GM18867 (cell line): ENCODE measurements at regions not wholly inside any gene's neighbourhood (a gene's known extent, or its start where the extent isn't known, plus 50 kb on each side); places are given as distances from the start of the nearest gene placed in this dataset.

Experiments
- ATAC-seq: cut with Tn5 transposase; IDR thresholded peaks from one replicate; pipeline ENCODE4 v1.9.1; 2021; ENCODE audit warnings: mild to moderate bottlenecking, moderate library complexity; ENCODE audit not compliant: unreplicated experiment

- ATAC-seq: no peak
Measured at GRCh38 chr10:111493024-111493625, 416.3 kb downstream of the ADRA2A start.

DNA sequence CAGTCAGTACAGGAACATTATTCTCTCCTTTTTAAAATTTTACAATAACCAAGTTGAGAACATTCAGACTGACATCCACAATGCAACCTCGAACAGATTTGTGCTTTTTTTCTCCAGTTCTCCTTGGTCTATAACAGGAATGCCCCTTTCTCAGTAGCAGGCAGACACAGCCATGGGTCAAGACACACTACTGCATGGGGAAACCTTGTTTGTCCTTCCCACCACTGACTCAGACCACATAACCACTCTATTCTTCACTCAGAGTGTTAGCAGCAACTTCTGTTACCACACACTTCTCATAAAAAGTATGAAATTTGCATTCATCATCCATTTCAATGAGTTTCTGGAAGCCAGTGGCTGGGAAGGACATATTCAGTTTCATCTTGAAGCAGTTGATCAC is 421.7 kb downstream of the ADRA2A start:
- no peak for ATAC-seq

DNA sequence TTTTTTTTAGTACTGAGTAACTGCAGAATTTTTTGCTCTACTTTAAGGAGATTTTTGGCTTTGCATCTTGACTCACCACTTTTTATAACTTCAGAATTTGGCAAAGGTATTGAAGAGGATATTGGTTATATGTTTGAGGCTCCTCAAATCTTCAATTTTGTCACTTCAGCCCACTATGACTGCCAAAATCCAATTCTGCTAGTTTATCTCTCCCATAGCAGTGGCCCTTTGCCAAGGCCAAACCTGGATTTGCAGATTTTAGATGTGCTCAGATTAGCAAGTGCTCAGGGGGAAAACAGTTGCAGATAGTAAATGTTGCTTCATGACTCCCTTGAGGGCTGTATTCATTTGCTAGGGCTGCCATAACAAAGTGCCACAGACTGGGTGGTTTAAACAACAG is 427.5 kb downstream of the ADRA2A start:
- ATAC-seq: no peak

DNA sequence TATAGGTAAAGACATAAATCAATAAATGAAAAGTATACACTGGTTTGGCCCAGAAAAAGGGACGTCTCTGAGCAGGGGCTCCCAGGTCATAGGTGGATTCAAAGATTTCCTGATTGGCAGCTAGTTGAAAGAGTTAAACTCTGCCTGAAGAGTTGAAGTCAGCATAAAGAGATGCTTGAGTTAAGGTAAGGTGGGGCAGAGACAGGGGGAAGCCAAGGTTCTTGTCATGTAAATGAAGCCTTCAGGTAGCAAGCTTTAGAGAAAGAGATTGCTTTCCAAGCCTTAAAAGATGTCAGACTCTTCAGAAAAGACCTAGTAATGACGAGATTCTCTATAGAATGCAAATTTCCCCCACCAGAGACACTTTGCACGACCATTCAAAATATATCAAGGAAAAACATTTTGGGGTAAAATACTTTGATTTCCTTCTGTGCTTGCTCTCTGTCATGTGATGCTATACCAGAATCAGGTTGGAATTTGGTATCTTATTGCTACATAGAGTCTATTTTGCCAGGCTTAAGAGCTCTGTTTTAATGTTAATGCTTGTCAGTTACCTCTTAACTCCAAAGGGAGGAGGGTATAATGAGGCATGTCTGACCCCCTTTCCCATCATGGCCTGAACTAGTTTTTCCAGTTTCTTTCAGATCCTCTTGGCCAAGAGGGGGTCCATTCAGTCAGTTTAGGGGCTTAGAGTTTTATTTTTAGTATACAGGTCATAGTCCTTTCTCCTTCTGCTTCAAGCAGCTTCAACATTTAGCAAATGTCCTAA is 429.6 kb downstream of the ADRA2A start:
- no peak for ATAC-seq

DNA sequence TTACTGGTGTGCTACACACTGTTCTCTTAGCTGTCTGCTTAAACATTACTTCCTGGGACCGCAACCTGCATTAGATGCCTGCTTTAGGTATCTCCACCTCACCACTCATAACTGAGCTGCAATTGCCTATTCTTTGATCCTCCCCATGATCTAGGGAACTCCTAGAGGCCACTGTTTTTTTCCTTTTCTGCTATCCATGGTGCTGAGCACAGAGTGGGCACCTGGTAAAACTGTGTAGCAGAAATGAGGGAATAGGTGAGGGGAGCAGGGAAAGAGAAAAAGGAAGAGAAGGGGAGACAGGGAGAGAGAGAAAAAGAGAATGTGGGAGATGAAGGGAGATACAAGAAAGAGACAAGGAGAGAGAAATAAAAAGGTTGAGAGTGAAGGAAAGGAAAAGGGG is 434.9 kb downstream of the ADRA2A start:
- no peak for ATAC-seq

DNA sequence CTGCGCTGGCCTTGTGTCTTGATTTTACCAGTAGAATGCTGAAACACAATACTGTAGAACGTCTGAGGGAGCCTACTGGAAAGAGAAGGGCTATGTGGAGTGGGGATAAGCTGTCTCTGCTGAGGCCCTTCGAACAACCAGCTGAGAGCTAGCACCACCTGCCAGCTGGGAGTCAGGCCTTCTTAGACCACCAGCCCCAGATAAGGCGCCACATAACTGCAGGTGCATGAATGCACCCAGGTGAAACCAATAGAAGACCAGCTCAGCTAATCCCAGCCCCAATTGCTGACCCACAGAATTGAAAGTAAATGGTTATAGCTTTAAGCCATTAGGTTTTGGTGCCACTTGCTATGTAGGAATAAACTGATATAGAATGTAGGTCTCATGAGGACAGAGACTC is 438.4 kb downstream of the ADRA2A start:
- ATAC-seq: no peak

DNA sequence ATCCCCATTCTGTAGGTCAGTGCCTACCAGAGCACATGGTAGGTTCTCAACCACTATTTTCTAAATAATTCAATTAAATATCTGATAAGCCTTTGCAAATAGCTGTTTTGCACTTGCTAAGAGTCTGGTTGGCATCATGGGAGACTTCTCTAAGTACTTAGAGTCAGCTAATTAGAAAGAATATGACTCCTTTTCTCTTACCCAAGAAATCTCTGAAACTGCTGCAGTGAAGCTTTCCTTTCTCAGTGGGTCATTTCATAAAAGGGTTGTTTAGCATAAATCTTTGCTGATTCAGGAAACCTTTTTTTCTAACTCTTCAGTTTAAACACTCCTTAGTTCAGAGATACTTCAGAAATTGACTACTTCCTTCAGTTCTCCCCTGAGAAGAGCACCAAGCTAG is 438.9 kb downstream of the ADRA2A start:
- ATAC-seq: peak; percentile 30

DNA sequence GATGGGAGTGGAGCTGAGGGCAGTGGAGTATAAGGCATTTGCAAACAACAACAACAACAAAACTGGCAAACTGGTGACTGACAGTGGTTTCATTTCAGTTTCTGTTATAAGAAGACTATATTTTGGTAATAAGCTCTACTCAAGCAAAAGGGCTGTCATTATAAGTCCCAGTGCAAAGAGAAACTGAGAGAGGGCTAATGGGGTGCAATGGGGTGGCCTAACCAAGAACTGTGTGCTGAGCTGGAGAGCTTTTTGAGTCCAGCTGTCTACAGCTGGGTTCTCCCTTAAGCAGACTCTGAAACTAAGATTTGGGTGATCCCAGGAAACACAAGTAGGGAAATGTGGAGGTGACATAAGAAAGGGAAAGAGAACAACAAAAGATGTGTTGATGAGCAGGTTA is 439.3 kb downstream of the ADRA2A start:
- ATAC-seq: peak; percentile 81

DNA sequence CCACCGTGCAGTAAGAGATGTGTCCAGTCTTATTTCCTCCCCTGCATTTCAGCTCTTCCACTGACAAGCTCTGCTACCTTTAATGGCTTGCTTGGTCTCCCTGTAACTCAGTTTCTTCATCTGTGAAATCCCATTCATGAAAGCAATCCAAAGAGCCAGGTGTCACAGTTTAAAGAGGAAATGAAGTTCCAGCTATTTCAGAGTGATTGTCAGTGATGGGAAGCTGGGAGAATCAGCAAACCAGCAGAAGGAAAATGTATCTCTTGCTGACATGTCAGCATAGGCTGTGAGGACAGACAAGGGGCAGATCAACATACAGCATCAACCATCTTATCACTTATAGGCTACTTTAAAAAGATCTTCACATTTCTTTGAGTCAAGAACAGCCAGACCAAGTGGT is 445.3 kb downstream of the ADRA2A start:
- ATAC-seq: no peak

DNA sequence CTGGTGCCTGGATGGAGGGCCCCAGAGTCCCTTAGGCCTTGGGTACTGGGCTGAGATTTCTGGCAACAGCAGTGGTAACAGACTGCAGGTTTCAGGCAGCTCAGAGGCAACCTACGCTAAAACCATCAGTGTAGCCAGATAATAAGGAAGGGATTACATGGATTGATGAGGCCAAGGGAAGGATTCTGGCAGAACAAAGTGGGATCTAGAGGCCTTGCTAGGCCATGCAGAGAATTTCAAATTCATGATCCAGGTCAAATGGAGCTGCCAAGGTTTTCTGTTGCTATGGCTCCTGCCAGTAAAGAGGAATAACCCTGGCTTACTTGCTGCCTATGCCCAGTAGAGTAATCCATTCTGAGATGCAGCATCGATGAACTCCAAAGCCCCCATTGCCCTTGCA is 445.7 kb downstream of the ADRA2A start:
- no peak for ATAC-seq

GRCh38 chr10:111523016-111523415 is 446.2 kb downstream of the ADRA2A start:
- no peak for ATAC-seq

- no peak for ATAC-seq
Measured at GRCh38 chr10:111524134-111524533, 447.3 kb downstream of the ADRA2A start.

- ATAC-seq: no peak
Measured at GRCh38 chr10:111525696-111526095, 448.9 kb downstream of the ADRA2A start.

- ATAC-seq: no peak
Measured at GRCh38 chr10:111531690-111532089, 454.9 kb downstream of the ADRA2A start.

- no peak for ATAC-seq
Measured at GRCh38 chr10:111532139-111532538, 455.3 kb downstream of the ADRA2A start.

DNA sequence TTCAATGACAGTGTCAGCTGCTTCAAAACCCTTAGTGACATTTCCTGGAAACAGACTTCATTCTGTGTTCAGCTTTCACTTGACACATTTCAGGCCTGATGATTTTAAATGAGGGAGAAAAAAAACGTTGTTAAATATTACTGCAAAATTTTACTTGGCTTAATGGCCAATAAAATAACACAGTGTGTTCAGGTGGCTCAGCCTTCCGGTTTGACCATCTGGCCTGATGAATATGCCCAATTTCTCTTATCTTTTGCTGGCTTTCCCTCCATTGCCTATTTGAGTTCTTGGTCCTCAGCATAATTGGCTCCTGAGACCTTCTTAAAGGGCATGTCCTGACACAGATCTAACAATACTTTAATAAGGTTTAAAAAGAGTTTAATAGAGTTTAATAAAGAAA is 462.4 kb downstream of the ADRA2A start:
- ATAC-seq: no peak

- no peak for ATAC-seq
Measured at GRCh38 chr10:111543854-111544253, 467.0 kb downstream of the ADRA2A start.

DNA sequence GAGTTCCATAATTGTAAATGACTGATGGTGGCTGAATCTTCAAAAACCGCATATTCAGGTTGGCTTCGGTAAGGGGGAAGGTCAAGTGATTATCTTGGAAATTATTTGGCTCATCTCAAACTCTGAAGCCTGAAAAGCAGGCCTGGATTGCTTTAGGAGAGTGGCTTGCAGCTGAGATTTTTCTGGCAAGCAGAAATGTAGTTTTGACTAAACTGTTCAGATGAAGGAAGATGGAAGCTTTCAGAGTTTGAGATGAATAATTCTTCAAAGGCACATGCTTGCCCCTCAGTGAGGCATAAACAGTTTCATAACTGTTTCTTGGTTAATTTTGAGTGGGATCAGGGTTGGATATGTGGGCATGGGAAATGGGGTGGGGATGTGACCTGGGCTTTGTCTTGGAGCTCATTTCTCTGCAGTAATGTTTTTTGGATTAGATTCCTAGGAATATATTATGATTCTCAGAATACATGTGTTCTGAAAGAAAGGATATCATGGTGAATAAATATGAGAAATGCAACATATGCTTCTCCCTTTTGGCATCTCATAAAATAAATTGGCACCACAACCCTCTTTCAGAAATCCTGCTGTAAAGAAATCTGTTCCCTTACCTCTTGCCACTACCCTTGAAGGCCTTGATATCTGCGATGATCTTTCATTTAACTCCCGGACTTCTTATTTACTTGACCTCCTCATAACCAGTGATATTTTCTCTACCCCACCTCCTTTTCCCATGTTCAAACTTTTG is 469.2 kb downstream of the ADRA2A start:
- no peak for ATAC-seq

GRCh38 chr10:111548084-111548726 is 471.4 kb downstream of the ADRA2A start:
- no peak for ATAC-seq

DNA sequence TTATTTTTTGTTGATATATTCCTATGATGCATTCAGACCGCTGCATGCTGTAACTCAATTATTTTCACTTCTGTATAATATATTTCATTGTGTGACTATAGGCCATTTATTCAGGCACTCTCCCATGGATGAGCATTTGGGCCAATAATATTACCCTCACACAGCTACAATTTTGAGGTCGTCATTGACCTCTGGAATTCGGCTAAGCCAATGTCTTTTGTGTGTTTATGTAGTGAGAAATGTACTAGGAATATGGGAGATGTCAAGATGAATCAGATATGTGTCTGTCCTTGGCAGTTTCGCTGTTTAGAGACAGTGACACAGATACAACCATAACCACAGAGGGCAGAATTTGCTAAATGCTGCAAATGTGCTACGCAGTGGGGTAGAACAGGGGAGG is 474.2 kb downstream of the ADRA2A start:
- no peak for ATAC-seq

DNA sequence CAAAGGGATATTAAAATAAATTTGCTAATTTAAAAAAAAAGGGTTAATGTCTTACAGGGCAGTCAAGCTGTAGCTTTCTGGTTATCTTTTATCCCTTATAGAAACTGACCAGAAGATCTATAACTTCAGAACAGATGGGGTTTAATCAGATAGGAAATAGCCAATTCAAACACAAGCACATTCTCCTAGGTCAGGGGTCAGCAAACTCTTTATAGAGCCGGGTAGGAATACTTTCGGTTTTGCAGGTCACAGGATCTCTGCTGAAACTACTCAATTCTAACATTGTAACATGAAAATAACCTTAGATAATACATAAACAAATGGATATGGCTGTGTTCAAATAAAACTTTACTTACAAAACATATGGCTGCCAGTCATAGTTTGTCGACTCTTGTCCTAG is 479.8 kb downstream of the ADRA2A start:
- ATAC-seq: no peak

DNA sequence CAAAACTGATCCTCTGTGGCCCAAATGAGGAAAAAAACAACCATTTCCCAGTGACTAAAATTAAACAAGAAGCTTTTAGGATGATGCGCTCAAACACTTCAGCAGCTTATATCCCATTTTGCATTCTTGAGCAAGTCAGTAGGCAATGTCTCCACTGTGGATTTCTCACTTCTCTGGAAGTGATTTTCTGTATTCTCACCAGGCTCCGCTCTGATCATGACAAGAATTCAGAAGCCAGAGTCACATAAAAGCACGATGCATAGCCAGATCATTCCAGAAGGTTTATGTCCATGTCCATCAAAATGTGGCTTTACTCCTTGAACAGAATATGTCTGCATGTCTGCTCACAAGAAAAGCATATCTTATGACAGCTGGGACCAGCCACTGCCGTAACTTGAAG is 481.4 kb downstream of the ADRA2A start:
- ATAC-seq: no peak
